Pancreas (tissue), 10 donors: ENCODE measurements at regions not wholly inside any gene's neighbourhood (a gene's known extent, or its start where the extent isn't known, plus 50 kb on each side); places are given as distances from the start of the nearest gene placed in this dataset.
"Not testable (repeated sequence)": the region's sequence is repeated elsewhere in the genome, so short reads cannot be mapped to it uniquely, and the experiment has no call there.

Source experiments
- ATAC-seq, 4 donors: fragments of 200-7000 bp; cut with Tn5 transposase; one replicate each; pipeline versions ENCODE4 v1.8.0 to v1.9.1; 2020; ENCODE audit warnings: mild to moderate bottlenecking in 4 of 4, moderate library complexity in 4 of 4
- DNase-seq, 6 donors: peaks; one replicate each; pipeline ENCODE4 v3.0.0-alpha.2; 2020
- FAIRE-seq: peaks from 2 replicates; lab custom pipeline; 2012; peaks lifted over from hg19 to GRCh38; lab: Jason Lieb, UNC
- H3K27ac ChIP-seq, 4 donors: fragments of 200-600 bp; sonication (generic); 1 replicate in 3 of 4; 2 replicates in 1 of 4; pipeline versions ENCODE4 v1.5.0 to v1.8.0; 2020
- H3K27me3 ChIP-seq, 4 donors: fragments of 200-600 bp; one replicate each; pipeline ENCODE4 v1.8.0; 2021
- H3K36me3 ChIP-seq, 3 donors: fragments of 200-600 bp; sonication (generic) in 1 of 3; one replicate each; pipeline versions ENCODE4 v1.5.0 to v1.8.0; 2020 to 2021
- H3K4me1 ChIP-seq, 3 donors: fragments of 200-600 bp; one replicate each; pipeline ENCODE4 v1.8.0; 2021
- H3K4me3 ChIP-seq, 4 donors: fragments of 200-600 bp; sonication (generic) in 2 of 4; one replicate each; pipeline versions ENCODE4 v1.5.0 to v1.8.0; 2020 to 2021
- H3K9me3 ChIP-seq, 4 donors: fragments of 200-600 bp; one replicate each; pipeline ENCODE4 v1.8.0; 2021
- WGBS, 2 donors: extraction: QIAGEN DNeasy Blood & Tissue Kit; methylation state at CpG; one replicate each; pipeline ENCODE4 v1.1.7; 2013; 5-methylcytosine and 5-hydroxymethylcytosine counted together
- intact Hi-C, 3 donors: fragments of 100-400 bp; cut with DNase I; formaldehyde crosslinking; loops; one replicate each; pipeline versions ENCODE4 v1.11.1 to v1.14.2; 2022
- TF ChIP-seq, protein P1 (sequence below), 4 donors: fragments of 200-600 bp; sonication (generic) in 3 of 4; IDR thresholded peaks; one replicate each; pipeline versions ENCODE4 v1.5.0 to v1.8.0; 2021; ENCODE audit warnings: antibody characterized with exemption in 4 of 4
- donor health status: healthy with polysubstance abuse.
- donor health status: DM: no; HTN: no; CAD: no; lungs with moderate emphysema.
- donor health status: DM: no; HTN: no; CAD: no.
- donor health status: control.
- donor health status: control.
- donor health status: Bipolar disorder and iron deficiency.
- donor health status: DM: yes; HTN: yes; CAD: no.
- donor health status: DM: no; HTN: no; CAD: no.
- donor health status: DM: no; HTN: no; CAD: no.
- donor health status: DM: yes; HTN: yes; CAD: no.

DNA sequence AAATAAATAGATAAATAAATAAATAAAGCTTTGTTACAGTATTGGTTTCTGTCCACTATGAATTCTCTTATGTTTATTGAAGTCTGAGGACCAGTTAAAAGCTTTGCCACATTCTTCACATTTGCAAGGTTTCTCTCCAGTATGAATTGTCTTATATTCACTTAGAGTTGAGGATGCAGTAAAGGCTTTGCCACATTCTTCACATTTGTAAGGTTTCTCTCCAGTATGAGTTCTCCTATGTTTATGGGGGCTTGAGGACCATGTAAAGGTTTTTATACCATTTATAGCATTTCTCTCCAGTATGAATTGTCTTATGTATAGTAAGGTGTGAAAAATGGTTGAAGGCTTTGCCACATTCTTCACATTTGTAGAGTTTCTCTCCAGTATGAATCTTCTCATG is 168.3 kb downstream of the ZNF737 start:
- no peak for DNase-seq
- H3K4me3 ChIP-seq, result no peak overlapping the region
- no peak for FAIRE-seq
- H3K4me1 ChIP-seq, result no peaks in the 10 kb centered on the region
- intact Hi-C loops, result no loop called here
- H3K27me3 ChIP-seq, result no peaks in the 10 kb centered on the region
- TF ChIP-seq, protein P1, sequence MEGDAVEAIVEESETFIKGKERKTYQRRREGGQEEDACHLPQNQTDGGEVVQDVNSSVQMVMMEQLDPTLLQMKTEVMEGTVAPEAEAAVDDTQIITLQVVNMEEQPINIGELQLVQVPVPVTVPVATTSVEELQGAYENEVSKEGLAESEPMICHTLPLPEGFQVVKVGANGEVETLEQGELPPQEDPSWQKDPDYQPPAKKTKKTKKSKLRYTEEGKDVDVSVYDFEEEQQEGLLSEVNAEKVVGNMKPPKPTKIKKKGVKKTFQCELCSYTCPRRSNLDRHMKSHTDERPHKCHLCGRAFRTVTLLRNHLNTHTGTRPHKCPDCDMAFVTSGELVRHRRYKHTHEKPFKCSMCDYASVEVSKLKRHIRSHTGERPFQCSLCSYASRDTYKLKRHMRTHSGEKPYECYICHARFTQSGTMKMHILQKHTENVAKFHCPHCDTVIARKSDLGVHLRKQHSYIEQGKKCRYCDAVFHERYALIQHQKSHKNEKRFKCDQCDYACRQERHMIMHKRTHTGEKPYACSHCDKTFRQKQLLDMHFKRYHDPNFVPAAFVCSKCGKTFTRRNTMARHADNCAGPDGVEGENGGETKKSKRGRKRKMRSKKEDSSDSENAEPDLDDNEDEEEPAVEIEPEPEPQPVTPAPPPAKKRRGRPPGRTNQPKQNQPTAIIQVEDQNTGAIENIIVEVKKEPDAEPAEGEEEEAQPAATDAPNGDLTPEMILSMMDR (IDR thresholded peaks at IDR 0.05), result no peak
- no peaks in the 10 kb centered on the region for H3K36me3 ChIP-seq
- peaks cover 0 to 3% (median 0%) of the 10 kb centered on the region in 4 donors for H3K9me3 ChIP-seq
- no peak for ATAC-seq
- no peak overlapping the region for H3K27ac ChIP-seq

DNA sequence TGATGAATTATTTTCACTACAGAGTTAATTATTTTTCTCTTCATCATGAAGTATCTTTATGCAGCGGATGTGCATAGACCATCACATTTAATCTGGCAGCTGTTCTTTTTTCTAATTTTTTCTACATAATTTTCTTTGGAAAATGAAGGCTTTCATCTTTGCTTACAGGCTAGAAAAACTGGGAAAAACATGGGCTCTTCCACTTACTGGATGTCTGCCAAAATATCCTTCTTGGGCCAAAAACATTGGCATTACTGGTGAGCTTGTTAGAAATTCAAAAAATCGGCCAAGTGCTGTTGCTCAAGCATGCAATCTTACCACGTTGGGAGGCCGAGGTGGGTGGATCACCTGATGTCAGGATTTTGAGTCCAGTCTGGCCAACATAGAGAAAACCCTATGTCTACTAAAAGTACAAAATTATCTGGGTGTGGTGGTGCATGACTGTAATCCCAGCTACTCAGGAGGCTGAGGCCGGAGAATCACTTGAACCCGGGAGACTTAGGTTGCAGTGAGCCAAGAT is 176.8 kb downstream of the ZNF737 start:
- DNase-seq, result no peak
- Histone ChIP-seq H3K36me3 (no peaks in the 10 kb centered on the region), H3K27ac (no peak overlapping the region), H3K4me1 (no peaks in the 10 kb centered on the region), H3K27me3 (no peaks in the 10 kb centered on the region), H3K9me3 (peaks cover 0 to 3% (median 0%) of the 10 kb centered on the region in 4 donors), H3K4me3 (no peak overlapping the region)
- WGBS, 2 donors, result 47 to 61% methylated on average over 6 of the region's 6 CpGs
- no peak for ATAC-seq
- intact Hi-C loops, result no loop called here
- FAIRE-seq, result no peak
- TF ChIP-seq, protein P1 (IDR thresholded peaks at IDR 0.05), result no peak

DNA sequence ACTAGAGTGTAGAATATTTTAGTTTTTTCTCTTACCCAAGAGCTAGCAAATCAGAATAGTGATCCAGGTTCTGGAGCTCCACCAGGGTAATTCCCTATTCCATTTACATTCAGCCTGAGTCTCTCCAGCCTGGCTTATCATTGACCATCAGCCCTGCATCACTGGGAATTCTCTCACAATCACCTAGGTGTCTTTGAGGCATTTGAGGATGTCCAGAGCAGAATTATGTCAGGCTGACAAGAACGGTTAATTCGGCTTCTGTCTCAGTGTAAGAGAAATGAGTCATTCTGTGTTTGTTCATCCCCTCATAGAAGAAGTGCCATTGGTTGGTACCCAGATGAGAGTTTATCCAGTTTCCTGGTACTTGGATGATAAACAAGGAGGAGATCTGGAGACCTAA is 180.5 kb downstream of the ZNF737 start:
- TF ChIP-seq, protein P1 (IDR thresholded peaks at IDR 0.05), result no peak
- H3K9me3 ChIP-seq, result no peaks in the 10 kb centered on the region
- H3K27me3 ChIP-seq, result no peaks in the 10 kb centered on the region
- intact Hi-C loops, result no loop called here
- 63 to 71% methylated on average over 2 of the region's 2 CpGs for WGBS, 2 donors
- no peak overlapping the region for H3K27ac ChIP-seq
- no peaks in the 10 kb centered on the region for H3K36me3 ChIP-seq
- no peak for FAIRE-seq
- no peak for DNase-seq
- no peak for ATAC-seq
- H3K4me1 ChIP-seq, result no peaks in the 10 kb centered on the region
- no peak overlapping the region for H3K4me3 ChIP-seq

DNA sequence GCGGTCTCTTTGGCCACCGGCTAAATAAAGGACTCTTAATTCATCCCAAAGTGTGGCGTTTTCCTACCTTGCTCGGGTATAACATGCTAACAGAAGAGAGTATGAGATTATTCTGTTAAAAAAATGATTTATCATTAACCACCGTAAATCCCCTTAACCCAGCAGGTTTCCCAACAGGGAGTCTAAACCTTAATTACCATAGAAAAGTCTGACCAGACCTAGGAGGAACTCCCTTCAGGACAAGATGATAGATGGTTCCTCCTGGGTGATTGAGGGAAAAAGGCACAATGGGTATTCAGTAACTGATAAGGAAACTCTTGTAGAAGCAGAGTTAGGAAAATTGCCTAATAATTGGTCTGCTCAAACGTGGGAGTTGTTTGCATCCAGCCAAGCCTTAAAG is 193.7 kb downstream of the ZNF737 start:
- WGBS, 2 donors, result 24 to 27% methylated on average over 6 of the region's 6 CpGs
- TF ChIP-seq, protein P1 (IDR thresholded peaks at IDR 0.05), result no peak
- no peaks in the 10 kb centered on the region for H3K27me3 ChIP-seq

DNA sequence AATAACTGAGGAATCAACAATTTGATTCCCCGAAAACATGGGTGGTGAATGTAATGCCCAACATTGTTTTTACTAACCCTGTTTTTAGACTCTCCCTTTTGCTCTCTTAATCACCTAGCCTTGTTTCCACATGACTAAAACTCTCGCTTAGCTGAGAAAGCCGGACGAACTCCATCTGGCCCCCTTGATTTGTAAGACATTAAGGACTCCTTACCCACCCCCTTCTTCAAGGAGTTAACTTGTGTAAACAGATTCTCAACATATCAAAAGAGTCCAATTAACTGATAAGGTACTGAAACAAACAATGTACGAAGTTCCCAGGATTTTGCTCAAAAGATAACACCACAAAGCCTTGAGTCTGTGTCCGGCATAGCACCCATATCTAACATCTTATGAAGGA is 194.3 kb downstream of the ZNF737 start:
- 62 to 70% methylated on average over 6 of the region's 6 CpGs for WGBS, 2 donors
- DNase-seq, H3K4me1 ChIP-seq, H3K27me3 ChIP-seq, H3K36me3 ChIP-seq, H3K4me3 ChIP-seq, H3K9me3 ChIP-seq, ATAC-seq, intact Hi-C loops, H3K27ac ChIP-seq: not testable (repeated sequence)
- FAIRE-seq, result peak; percentile 39

More for the DNA sequence above, 193.7 kb downstream of the ZNF737 start:
- intact Hi-C loops, result no loop called here
- H3K4me3 ChIP-seq, result no peak overlapping the region
- H3K4me1 ChIP-seq, result no peaks in the 10 kb centered on the region
- no peaks in the 10 kb centered on the region for H3K9me3 ChIP-seq
- H3K36me3 ChIP-seq, result no peaks in the 10 kb centered on the region
- no peak for ATAC-seq
- FAIRE-seq, result no peak
- no peak overlapping the region for H3K27ac ChIP-seq
- DNase-seq, result no peak
